GM19438 (cell line): ENCODE measurements at regions not wholly inside any gene's neighbourhood (a gene's known extent, or its start where the extent isn't known, plus 50 kb on each side); places are given as distances from the start of the nearest gene placed in this dataset.
"Not testable (repeated sequence)": the region's sequence is repeated elsewhere in the genome, so short reads cannot be mapped to it uniquely, and the experiment has no call there.

Experiments
- ATAC-seq: cut with Tn5 transposase; IDR thresholded peaks from one replicate; pipeline ENCODE4 v1.9.1; 2021; ENCODE audit warnings: low read depth; ENCODE audit not compliant: unreplicated experiment

DNA sequence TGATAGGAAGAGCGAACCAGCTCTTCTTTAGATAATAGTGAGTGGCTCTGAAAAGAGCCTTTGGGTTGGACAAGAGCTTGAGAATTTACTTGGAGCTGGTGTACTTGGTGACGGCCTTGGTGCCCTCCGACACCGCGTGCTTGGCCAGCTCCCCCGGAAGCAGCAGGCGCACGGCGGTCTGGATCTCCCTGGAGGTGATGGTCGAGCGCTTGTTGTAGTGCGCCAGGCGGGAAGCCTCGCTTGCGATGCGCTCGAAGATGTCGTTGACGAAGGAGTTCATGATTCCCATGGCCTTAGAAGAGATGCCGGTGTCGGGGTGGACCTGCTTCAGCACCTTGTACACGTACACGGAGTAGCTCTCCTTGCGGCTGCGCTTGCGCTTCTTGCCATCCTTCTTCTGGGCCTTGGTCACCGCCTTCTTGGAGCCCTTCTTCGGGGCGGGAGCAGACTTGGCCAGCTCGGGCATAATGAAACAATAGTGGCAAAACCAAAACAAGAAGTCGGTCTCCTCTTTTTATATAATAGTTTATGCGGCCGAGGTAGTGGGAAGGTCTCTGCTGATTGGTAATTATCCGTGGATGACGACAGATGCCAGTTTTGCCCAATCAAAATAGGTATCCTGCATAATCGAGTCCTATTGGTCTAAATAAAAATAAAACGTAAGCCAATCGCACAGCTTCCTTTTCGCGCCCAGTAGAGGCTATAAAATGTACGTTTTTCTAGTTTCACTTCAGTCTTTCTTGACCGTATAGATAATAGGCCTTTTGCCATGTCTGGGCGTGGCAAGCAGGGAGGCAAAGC, 104.6 kb downstream of the OR2B2 start:
- peak; percentile 57 for ATAC-seq

- no peak for ATAC-seq
Measured at GRCh38 chr6:27806981-27807440, 105.2 kb downstream of the OR2B2 start.

- no peak for ATAC-seq
Measured at GRCh38 chr6:27805347-27805746, 106.8 kb downstream of the OR2B2 start.

- no peak for ATAC-seq
Measured at GRCh38 chr6:27804851-27805250, 107.3 kb downstream of the OR2B2 start.

DNA sequence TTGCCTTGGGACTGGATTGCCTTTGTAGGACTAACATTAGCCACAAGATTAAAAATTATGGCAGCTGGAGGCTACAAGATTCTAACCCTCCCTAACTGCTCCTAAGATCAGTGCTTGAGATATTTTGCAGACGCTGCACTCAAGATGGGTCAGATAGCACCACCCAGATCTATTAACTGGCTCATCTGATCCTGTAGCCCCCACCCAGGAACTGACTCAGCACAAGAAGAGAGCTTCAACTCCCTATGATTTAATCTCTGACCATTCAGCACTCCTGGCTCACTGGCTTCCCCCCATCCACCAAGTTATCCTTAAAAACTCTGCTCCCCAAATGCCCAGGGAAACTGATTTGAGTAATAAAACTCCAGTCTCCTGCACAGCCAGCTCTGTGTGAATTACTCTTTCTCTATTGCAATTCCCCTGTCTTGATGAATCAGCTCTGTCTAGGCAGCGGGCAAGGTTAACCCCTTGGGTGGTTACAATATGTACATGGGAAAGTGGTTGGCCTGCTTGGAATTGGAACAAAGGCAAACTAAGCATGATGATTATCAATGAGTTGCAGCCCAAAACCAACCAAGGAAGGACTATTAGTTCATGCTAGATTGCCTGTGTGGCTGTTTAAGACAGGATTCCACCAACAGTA, 111.3 kb downstream of the OR2B2 start:
- ATAC-seq, result no peak

DNA sequence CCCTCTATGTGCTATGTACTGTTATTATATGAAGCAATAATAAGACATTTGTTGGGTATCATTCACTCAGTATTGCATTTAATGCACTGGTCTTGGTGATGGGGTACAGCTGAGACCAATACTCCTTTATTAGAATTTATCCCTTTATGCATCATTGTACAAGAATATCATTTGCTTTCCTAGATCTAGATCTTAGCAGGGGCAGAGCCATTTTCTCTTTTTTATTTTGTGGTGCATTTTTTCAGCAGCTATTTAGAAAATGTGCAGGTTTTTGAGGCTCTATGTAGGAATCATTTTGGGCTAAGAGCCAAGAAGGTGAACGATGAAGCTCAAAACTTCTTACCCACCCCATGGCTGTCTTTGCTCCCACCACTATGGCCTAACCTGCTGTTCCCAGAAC, 114.2 kb downstream of the OR2B2 start:
- ATAC-seq, result no peak

GRCh38 chr6:27796736-27797481, 115.3 kb downstream of the OR2B2 start:
- not testable (repeated sequence) for ATAC-seq

DNA sequence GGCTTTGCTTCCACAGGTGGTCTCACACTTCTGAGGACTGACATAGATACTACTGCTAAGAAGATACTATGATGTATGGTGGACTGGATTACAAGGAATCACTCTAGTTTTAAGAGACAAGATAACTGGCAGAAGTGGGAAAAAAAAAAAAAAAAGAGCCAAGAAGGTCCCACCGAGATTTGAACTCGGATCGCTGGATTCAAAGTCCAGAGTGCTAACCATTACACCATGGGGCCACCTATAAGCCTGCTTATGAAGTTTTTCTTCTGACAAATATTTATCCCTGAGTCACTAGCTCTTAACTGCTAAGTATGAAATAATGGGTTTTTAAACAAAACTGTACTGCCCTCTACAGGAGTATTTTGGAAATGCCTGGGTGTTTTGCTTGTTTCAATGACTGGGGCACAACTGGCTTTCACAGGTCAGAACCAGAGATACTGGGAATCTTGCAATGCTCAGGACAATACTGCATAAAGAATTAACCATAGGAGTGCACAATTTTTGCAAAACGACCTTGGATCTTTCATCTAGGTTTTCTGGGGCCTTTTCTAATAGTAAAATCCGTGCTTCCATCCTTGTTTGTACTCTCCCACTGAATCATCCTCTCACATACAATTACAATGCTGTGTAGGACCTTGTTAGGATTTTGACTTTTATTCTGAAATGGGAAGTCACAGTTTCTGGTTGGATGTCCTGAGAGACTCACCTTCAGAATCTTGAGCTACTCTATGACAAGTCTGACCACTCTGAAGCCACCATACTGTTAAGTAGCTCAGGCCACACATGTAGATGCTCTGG, 116.3 kb downstream of the OR2B2 start:
- peak; percentile 44 for ATAC-seq

- ATAC-seq, result no peak
Measured at GRCh38 chr6:27791182-27791943, 120.8 kb downstream of the OR2B2 start.

DNA sequence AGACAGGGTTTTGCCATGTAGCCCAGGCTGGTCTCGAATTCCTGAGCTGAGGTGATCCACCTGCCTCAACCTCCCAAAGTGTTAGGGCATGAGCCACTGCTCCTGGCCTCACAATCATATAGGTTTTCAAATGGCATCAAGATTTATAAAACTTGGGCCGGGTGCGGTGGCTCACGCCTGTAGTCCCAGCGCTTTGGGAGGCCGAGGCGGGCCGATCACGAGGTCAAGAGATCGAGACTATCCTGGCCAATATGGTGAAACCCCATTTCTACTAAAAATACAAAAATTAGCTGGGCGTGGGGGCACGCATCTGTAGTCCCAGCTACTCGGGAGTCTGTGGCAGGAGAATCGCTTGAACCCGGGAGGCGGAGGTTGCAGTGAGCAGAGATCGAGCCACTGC, 123.8 kb downstream of the OR2B2 start:
- not testable (repeated sequence) for ATAC-seq

DNA sequence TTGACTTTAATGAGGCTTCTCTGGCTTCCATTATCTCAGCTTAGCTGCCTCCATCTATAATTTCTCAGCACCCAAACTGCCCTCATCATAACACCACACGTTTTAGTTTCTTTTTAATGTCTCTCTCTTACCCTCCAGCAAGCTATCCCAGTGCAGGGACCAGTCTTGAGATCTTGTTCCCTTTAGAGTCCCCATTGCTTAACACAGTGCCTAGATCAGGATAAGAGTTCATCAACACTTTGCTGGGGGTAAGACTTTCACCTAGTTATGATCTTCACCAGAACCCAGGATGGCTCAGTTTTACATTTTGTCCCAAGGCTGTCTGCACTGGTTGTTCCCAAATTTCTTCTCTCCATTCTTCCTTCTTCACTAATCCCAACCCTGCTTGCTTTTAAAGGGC, 126.1 kb downstream of the OR2B2 start:
- ATAC-seq, result no peak

GRCh38 chr6:27785294-27785693, 126.9 kb downstream of the OR2B2 start:
- no peak for ATAC-seq

- ATAC-seq, result no peak
Measured at GRCh38 chr6:27782748-27783147, 129.4 kb downstream of the OR2B2 start.

DNA sequence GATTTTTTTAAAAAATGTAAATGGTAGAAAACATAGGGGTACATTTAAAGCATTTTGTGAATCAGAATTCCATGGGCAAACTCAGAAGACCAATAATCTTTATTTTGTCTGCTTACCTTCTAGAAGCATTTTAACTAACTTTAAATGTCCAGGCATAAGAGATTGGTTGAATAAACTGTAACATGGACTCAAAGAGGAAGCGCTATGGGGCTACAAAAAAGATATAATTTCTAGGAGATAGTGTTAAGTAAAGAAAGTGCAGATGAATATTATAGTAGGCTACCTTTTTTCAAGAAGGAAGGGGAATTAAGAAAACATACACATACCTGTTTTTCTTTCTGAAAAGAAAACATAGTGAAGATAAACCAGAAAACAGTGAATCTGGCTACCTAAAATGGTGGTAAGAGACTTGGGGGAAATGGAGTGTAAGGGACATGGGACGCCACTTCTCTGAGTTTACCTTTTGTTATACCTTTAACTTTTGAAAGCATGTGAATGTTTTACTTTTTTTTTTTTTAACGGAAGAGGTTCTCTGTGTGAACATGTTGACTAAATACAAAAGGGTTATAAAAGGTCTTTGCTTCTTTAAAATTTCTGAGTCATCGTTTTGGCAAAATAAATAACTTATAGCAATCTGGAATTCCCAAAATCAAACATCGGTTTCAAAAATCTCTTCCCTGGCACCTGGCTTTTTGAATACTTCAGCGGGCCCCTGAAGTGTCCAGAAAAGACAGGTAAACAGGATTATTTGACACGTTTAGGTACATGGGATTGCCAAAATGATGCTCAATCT, 133.4 kb downstream of the OR2B2 start:
- no peak for ATAC-seq

DNA sequence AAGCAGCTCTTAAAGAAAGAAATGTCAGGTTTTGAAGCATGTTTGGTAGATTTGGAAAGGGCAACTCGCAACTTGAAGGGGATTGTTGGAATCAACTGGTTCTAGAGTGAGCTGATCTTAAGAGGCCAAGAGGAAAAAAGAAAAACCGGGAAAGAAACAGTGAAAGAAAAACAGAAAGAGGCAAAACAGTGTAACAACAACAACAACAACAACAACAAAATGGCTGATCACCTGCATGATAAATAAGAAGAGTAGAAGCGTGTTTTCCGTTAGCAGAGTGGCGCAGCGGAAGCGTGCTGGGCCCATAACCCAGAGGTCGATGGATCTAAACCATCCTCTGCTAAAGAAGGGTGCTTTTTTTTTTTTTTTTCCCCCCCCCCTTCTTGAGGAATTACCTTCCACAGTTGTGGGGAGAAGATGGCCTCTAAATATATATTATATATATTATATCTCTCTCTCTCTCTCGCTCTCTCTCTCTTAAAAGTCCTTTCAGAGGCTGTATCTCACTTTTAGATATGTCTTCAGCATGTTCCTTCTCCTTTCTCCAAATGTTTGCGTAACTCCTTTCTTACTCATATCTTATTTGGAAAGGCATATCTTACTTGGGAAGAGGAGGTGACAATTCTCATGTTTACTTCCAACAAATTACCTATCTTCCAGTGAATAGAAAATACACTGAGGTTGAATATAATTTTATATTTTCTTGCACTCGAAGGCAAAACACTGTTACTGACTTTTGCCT, 134.4 kb downstream of the OR2B2 start:
- ATAC-seq, result no peak

- ATAC-seq, result no peak
Measured at GRCh38 chr6:27777126-27777525, 135.1 kb downstream of the OR2B2 start.

- ATAC-seq, result no peak
Measured at GRCh38 chr6:27776504-27776903, 135.7 kb downstream of the OR2B2 start.

DNA sequence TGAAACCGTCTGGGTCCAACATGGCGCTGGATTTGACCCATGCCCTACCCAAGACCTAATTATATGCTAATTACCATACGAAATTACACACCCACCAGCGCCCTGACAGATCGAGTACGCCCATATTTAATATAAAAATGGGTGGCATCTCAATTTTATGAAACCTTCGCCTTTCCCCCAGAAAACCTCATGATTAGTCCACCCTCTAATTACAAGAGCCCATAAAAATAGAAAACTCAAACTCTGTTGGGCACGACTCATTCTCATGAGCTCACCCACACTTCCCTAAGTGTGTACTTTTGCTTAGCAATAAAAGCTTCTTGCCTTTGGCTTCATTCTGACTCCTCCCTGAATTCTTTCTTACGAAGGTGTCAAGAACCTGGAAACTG, 136.4 kb downstream of the OR2B2 start:
- no peak for ATAC-seq
